ENCODE measurements at regions not wholly inside any gene's neighbourhood (a gene's known extent, or its start where the extent isn't known, plus 50 kb on each side); places are given as distances from the start of the nearest gene placed in this dataset.

GRCh38 chr2:120556911-120557310 is 178.8 kb upstream of the GLI2 start:
- DNase-seq (ENCODE audit: low spot score) = no peak
- CTCF ChIA-PET = no interaction called here
- POLR2A ChIA-PET (ENCODE audit: low non-redundant PET) = no interaction called here
- no peak overlapping the region for H3K27ac ChIP-seq
- TF ChIP-seq CTCF (conservative IDR thresholded peaks at IDR 0.05; ENCODE audit: low read depth) = no peak

GRCh38 chr2:120558847-120559246 is 176.8 kb upstream of the GLI2 start:
- ChIA-PET CTCF (interaction anchor here (0.6 kb wide), 1 partner anchor 246 kb away, joined by 3 read pairs; no protein-coding TSS in a partner anchor), POLR2A (ENCODE audit: low non-redundant PET) (no interaction called here)
- TF ChIP-seq CTCF (conservative IDR thresholded peaks at IDR 0.05; ENCODE audit: low read depth) = no peak
- DNase-seq (ENCODE audit: low spot score) = no peak
- H3K27ac ChIP-seq = no peak overlapping the region

- no peak for DNase-seq (ENCODE audit: low spot score)
- no peak overlapping the region for H3K27ac ChIP-seq
- POLR2A ChIA-PET (ENCODE audit: low non-redundant PET) = no interaction called here
- TF ChIP-seq CTCF (conservative IDR thresholded peaks at IDR 0.05; ENCODE audit: low read depth) = no peak
- CTCF ChIA-PET = interaction anchor here (0.6 kb wide), 1 partner anchor 246 kb away, joined by 3 read pairs; no protein-coding TSS in a partner anchor
These were observed 176.3 kb upstream of the GLI2 start for GRCh38 chr2:120559401-120559800.

- H3K27ac ChIP-seq = no peak overlapping the region
- TF ChIP-seq CTCF (conservative IDR thresholded peaks at IDR 0.05; ENCODE audit: low read depth) = no peak
- CTCF ChIA-PET = no interaction called here
- POLR2A ChIA-PET (ENCODE audit: low non-redundant PET) = no interaction called here
- no peak for DNase-seq (ENCODE audit: low spot score)
These were observed 175.3 kb upstream of the GLI2 start for GRCh38 chr2:120560330-120560729.

GRCh38 chr2:120561379-120562035 is 174.2 kb upstream of the GLI2 start:
- ChIA-PET POLR2A (ENCODE audit: low non-redundant PET) (no interaction called here), CTCF (interaction anchor here (0.6 to 1.0 kb wide), 3 partner anchors 8 to 113 kb away, joined by 3 to 4 read pairs (median 3); no protein-coding TSS in a partner anchor)
- no peak for TF ChIP-seq CTCF (conservative IDR thresholded peaks at IDR 0.05; ENCODE audit: low read depth)
- H3K27ac ChIP-seq = no peak overlapping the region
- no peak for DNase-seq (ENCODE audit: low spot score)

GRCh38 chr2:120562218-120563005 is 173.3 kb upstream of the GLI2 start:
- no peak for TF ChIP-seq CTCF (conservative IDR thresholded peaks at IDR 0.05; ENCODE audit: low read depth)
- ChIA-PET CTCF (interaction anchor here (1.0 kb wide), 1 partner anchor 9 kb away, joined by 3 read pairs; no protein-coding TSS in a partner anchor), POLR2A (ENCODE audit: low non-redundant PET) (no interaction called here)
- H3K27ac ChIP-seq = no peak overlapping the region
- DNase-seq (ENCODE audit: low spot score) = no peak
